Liver (tissue), 8 donors: ENCODE measurements at regions not wholly inside any gene's neighbourhood (a gene's known extent, or its start where the extent isn't known, plus 50 kb on each side); places are given as distances from the start of the nearest gene placed in this dataset.
A peak's percentile ranks its signal among the peaks of the same experiment; 100 is the strongest.

Source experiments
- DNase-seq: peaks from one replicate; pipeline ENCODE4 v3.0.0-alpha.2; 2017; ENCODE audit warnings: low spot score
- H3K27ac ChIP-seq, 2 donors: one replicate each; pipeline ENCODE4 v1.7.0; 2013; ENCODE audit warnings: inconsistent platforms in 2 of 2, low read length in 2 of 2, control low read depth in 1 of 2, low read depth in 1 of 2, mild to moderate bottlenecking in 1 of 2
- H3K27me3 ChIP-seq, 4 donors: one replicate each; pipeline versions ENCODE4 v1.6.1 to v1.7.0; 2013; ENCODE audit warnings: low read length in 3 of 4, inconsistent platforms in 1 of 4, mild to moderate bottlenecking in 1 of 4, moderate library complexity in 1 of 4; ENCODE audit not compliant: control insufficient read depth in 4 of 4, insufficient read depth in 4 of 4
- H3K36me3 ChIP-seq, 4 donors: one replicate each; pipeline versions ENCODE4 v1.6.1 to v1.7.0; 2013; ENCODE audit warnings: low read length in 3 of 4, mild to moderate bottlenecking in 3 of 4, low read depth in 1 of 4, moderate library complexity in 1 of 4; ENCODE audit not compliant: control insufficient read depth in 4 of 4, insufficient read depth in 3 of 4
- H3K4me1 ChIP-seq, 4 donors: one replicate each; pipeline versions ENCODE4 v1.6.1 to v1.7.0; 2013; ENCODE audit warnings: low read length in 3 of 4, mild to moderate bottlenecking in 3 of 4, moderate library complexity in 1 of 4; ENCODE audit not compliant: control insufficient read depth in 4 of 4, insufficient read depth in 4 of 4
- H3K4me3 ChIP-seq, 3 donors: one replicate each; pipeline versions ENCODE4 v1.6.1 to v1.7.0; 2013; ENCODE audit warnings: low read length in 3 of 3, control low read depth in 1 of 3, low read depth in 1 of 3, mild to moderate bottlenecking in 1 of 3
- H3K9ac ChIP-seq, 2 donors: one replicate each; pipeline ENCODE4 v1.7.0; 2013; ENCODE audit warnings: low read length in 2 of 2, mild to moderate bottlenecking in 2 of 2, moderate library complexity in 2 of 2, control low read depth in 1 of 2, low read depth in 1 of 2
- H3K9me3 ChIP-seq, 4 donors: one replicate each; pipeline versions ENCODE4 v1.6.1 to v1.7.0; 2013; ENCODE audit warnings: low read length in 3 of 4; ENCODE audit not compliant: control insufficient read depth in 4 of 4
- EGR1 ChIP-seq, 2 donors: IDR thresholded peaks; 2 replicates each; pipeline ENCODE4 v1.6.1; 2016 to 2018; ENCODE audit warnings: antibody characterized with exemption in 2 of 2, low read depth in 2 of 2
- HNF4A ChIP-seq, 2 donors: conservative IDR thresholded peaks; 2 replicates each; pipeline ENCODE4 v1.6.1; 2016; ENCODE audit warnings: antibody characterized with exemption in 2 of 2, mild to moderate bottlenecking in 2 of 2
- HNF4G ChIP-seq: IDR thresholded peaks from 2 replicates; pipeline ENCODE4 v1.6.1; 2016; ENCODE audit warnings: antibody characterized with exemption
- RAD21 ChIP-seq, 2 donors: IDR thresholded peaks; 2 replicates each; pipeline ENCODE4 v1.6.1; 2016; ENCODE audit warnings: antibody characterized with exemption in 2 of 2, mild to moderate bottlenecking in 2 of 2
- RXRA ChIP-seq, 2 donors: IDR thresholded peaks; 2 replicates each; pipeline ENCODE4 v1.6.1; 2017 to 2018; ENCODE audit warnings: antibody characterized with exemption in 2 of 2, mild to moderate bottlenecking in 1 of 2
- SP1 ChIP-seq: IDR thresholded peaks from 2 replicates; pipeline ENCODE4 v1.6.1; 2018; ENCODE audit warnings: antibody characterized with exemption, mild to moderate bottlenecking
- TAF1 ChIP-seq: conservative IDR thresholded peaks from 2 replicates; pipeline ENCODE4 v1.6.1; 2016; ENCODE audit warnings: antibody characterized with exemption, mild to moderate bottlenecking
- YY1 ChIP-seq: IDR thresholded peaks from 2 replicates; pipeline ENCODE4 v1.6.1; 2016; ENCODE audit warnings: antibody characterized with exemption, mild to moderate bottlenecking
- WGBS: extraction: QIAGEN DNeasy Blood & Tissue Kit; methylation state at CpG from one replicate; pipeline ENCODE4 v1.1.7; 2013; 5-methylcytosine and 5-hydroxymethylcytosine counted together
- TF ChIP-seq, protein P1 (sequence below): IDR thresholded peaks from 2 replicates; pipeline ENCODE4 v1.6.1; 2016; ENCODE audit warnings: antibody characterized with exemption
- TF ChIP-seq, protein P2 (sequence below): IDR thresholded peaks from 2 replicates; pipeline ENCODE4 v1.6.1; 2016; ENCODE audit warnings: antibody characterized with exemption, mild to moderate bottlenecking
- TF ChIP-seq, protein P3 (sequence below): fragments of 150-350 bp; IDR thresholded peaks from 2 replicates; pipeline ENCODE4 v1.5.1; 2017; ENCODE audit warnings: improper control_type of control experiment, low read depth, low read length; ENCODE audit not compliant: missing input control
- TF ChIP-seq, protein P4 (sequence below): IDR thresholded peaks from 2 replicates; pipeline ENCODE4 v1.6.1; 2016; ENCODE audit warnings: antibody characterized with exemption
- donor health status: healthy.
- donor health status: healthy.
- donor health status: healthy.
- donor health status: healthy.
- donor health status: healthy.

DNA sequence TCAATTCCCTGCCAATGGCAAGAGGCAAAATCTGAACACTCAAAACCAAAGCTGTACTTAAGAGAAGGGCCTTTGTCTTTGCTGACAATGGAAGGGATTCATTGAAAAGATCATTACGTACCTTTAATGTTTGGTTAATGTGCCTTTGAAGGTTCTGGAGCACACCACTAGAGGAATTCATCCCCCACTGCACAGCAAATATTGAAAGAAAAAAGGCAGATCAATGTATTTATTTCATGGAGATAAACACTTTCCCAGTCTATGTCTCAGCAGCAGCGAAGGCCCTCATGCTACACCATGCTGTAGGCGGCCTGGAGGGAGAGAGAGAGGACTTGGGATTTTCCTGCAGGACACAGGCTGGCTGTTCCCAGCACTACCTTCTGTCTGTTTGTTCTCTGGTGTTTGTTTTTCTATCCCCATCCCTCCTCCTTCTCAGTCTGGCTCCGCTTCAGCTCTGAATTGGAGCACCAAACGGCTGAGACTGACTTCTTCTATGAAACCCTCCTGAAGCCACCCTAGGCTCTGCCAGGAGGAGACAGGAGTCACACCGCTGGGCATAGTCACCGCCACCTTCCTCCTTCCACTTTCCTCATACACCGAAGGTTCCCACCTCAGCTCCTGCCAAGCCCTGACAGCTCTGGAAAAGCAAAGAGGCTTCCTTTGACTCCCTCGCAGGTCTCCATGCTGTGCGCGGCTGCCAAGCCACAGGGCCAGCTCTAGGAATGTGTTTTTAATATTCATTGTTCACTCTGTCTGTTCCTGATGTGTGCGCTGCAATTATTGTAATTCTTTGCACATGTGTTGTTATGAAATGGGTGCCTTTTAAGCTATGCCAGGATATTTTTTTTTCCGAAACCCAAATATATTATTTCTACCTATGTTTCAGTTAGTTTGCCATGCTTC, 301.5 kb downstream of the FZD1 start:
- WGBS, result 44% methylated on average over 13 of the region's 13 CpGs
- no peak for DNase-seq
- Histone ChIP-seq H3K9me3 (no peaks in the 10 kb centered on the region), H3K27ac (no peak overlapping the region), H3K4me1 (peaks cover 0 to 9% (median 4%) of the 10 kb centered on the region in 4 donors), H3K4me3 (peak overlapping the region in 2 of 3 donors; percentile 13 to 19), H3K27me3 (no peaks in the 10 kb centered on the region), H3K36me3 (no peaks in the 10 kb centered on the region), H3K9ac (no peak overlapping the region)
- TF ChIP-seq, protein P1, sequence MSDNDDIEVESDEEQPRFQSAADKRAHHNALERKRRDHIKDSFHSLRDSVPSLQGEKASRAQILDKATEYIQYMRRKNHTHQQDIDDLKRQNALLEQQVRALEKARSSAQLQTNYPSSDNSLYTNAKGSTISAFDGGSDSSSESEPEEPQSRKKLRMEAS, result peak; percentile 26
- TF ChIP-seq SP1, result no peak
- TF ChIP-seq, protein P2, sequence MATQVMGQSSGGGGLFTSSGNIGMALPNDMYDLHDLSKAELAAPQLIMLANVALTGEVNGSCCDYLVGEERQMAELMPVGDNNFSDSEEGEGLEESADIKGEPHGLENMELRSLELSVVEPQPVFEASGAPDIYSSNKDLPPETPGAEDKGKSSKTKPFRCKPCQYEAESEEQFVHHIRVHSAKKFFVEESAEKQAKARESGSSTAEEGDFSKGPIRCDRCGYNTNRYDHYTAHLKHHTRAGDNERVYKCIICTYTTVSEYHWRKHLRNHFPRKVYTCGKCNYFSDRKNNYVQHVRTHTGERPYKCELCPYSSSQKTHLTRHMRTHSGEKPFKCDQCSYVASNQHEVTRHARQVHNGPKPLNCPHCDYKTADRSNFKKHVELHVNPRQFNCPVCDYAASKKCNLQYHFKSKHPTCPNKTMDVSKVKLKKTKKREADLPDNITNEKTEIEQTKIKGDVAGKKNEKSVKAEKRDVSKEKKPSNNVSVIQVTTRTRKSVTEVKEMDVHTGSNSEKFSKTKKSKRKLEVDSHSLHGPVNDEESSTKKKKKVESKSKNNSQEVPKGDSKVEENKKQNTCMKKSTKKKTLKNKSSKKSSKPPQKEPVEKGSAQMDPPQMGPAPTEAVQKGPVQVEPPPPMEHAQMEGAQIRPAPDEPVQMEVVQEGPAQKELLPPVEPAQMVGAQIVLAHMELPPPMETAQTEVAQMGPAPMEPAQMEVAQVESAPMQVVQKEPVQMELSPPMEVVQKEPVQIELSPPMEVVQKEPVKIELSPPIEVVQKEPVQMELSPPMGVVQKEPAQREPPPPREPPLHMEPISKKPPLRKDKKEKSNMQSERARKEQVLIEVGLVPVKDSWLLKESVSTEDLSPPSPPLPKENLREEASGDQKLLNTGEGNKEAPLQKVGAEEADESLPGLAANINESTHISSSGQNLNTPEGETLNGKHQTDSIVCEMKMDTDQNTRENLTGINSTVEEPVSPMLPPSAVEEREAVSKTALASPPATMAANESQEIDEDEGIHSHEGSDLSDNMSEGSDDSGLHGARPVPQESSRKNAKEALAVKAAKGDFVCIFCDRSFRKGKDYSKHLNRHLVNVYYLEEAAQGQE, result peak; percentile 26
- TF ChIP-seq HNF4G, result no peak
- TF ChIP-seq HNF4A (conservative IDR thresholded peaks at IDR 0.05), result peak in 1 of 2 donors; percentile 27
- peak; percentile 41 for TF ChIP-seq YY1
- TF ChIP-seq, protein P3, sequence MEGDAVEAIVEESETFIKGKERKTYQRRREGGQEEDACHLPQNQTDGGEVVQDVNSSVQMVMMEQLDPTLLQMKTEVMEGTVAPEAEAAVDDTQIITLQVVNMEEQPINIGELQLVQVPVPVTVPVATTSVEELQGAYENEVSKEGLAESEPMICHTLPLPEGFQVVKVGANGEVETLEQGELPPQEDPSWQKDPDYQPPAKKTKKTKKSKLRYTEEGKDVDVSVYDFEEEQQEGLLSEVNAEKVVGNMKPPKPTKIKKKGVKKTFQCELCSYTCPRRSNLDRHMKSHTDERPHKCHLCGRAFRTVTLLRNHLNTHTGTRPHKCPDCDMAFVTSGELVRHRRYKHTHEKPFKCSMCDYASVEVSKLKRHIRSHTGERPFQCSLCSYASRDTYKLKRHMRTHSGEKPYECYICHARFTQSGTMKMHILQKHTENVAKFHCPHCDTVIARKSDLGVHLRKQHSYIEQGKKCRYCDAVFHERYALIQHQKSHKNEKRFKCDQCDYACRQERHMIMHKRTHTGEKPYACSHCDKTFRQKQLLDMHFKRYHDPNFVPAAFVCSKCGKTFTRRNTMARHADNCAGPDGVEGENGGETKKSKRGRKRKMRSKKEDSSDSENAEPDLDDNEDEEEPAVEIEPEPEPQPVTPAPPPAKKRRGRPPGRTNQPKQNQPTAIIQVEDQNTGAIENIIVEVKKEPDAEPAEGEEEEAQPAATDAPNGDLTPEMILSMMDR, result peak; percentile 1
- peak in 1 of 2 donors; percentile 19 for TF ChIP-seq RXRA (IDR thresholded peaks at IDR 0.05)
- peak; percentile 13 to 42 for TF ChIP-seq RAD21 (IDR thresholded peaks at IDR 0.05)

DNA sequence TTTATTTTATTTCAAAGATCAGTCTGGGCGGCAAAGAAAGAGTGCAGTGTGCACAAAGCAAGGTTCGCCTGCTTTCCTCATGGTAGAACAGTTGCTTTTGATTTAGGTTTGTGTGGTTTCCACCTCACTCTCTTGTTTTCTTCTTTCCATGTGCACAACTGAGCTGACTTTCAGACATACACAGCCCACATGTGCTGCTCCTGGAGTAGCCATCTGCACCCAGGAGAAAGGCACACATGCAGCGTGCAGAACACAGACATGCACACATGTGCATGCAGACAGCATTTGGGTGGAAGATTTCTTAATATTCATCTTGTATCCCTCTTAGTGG, 302.1 kb downstream of the FZD1 start:
- no peak overlapping the region for H3K4me3 ChIP-seq
- no peak overlapping the region for H3K27ac ChIP-seq
- H3K9ac ChIP-seq, result no peak overlapping the region
- no peaks in the 10 kb centered on the region for H3K27me3 ChIP-seq
- peaks cover 0 to 9% (median 4%) of the 10 kb centered on the region in 4 donors for H3K4me1 ChIP-seq
- WGBS, result 82% methylated on average over 3 of the region's 3 CpGs
- no peaks in the 10 kb centered on the region for H3K36me3 ChIP-seq
- TF ChIP-seq YY1, result no peak
- TF ChIP-seq EGR1 (IDR thresholded peaks at IDR 0.05; ENCODE audit: low read depth in 2 of 2), result no peak
- TF ChIP-seq, protein P4, sequence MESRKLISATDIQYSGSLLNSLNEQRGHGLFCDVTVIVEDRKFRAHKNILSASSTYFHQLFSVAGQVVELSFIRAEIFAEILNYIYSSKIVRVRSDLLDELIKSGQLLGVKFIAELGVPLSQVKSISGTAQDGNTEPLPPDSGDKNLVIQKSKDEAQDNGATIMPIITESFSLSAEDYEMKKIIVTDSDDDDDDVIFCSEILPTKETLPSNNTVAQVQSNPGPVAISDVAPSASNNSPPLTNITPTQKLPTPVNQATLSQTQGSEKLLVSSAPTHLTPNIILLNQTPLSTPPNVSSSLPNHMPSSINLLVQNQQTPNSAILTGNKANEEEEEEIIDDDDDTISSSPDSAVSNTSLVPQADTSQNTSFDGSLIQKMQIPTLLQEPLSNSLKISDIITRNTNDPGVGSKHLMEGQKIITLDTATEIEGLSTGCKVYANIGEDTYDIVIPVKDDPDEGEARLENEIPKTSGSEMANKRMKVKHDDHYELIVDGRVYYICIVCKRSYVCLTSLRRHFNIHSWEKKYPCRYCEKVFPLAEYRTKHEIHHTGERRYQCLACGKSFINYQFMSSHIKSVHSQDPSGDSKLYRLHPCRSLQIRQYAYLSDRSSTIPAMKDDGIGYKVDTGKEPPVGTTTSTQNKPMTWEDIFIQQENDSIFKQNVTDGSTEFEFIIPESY, result no peak
- no peak for TF ChIP-seq TAF1
- TF ChIP-seq, protein P2, result no peak
- TF ChIP-seq RXRA (IDR thresholded peaks at IDR 0.05), result no peak
- no peaks in the 10 kb centered on the region for H3K9me3 ChIP-seq
- no peak for DNase-seq
